GM23248 (cell line): ENCODE measurements at regions not wholly inside any gene's neighbourhood (a gene's known extent, or its start where the extent isn't known, plus 50 kb on each side); places are given as distances from the start of the nearest gene placed in this dataset.
A peak's percentile ranks its signal among the peaks of the same experiment; 100 is the strongest.

ENCODE experiments used
- DNase-seq: peaks from one replicate; pipeline ENCODE4 v3.0.0-alpha.2; 2015
- H2AFZ ChIP-seq: fragments of 200-600 bp; sonication (generic); 2 replicates; pipeline ENCODE4 v1.6.1; 2016; ENCODE audit warnings: antibody characterized with exemption
- H3F3A ChIP-seq: fragments of 200-600 bp; sonication (generic); 2 replicates; pipeline ENCODE4 v1.6.1; 2016; ENCODE audit warnings: mild to moderate bottlenecking, antibody characterized with exemption, mixed run types; ENCODE audit not compliant: insufficient read depth
- H3K27ac ChIP-seq: fragments of 200-600 bp; sonication (generic); 2 replicates; pipeline ENCODE4 v1.5.1; 2016; ENCODE audit warnings: mild to moderate bottlenecking
- H3K27me3 ChIP-seq: fragments of 200-600 bp; sonication (generic); replicated peaks from 2 replicates; pipeline ENCODE4 v1.6.1; 2016; ENCODE audit warnings: mild to moderate bottlenecking; ENCODE audit not compliant: insufficient read depth
- H3K36me3 ChIP-seq: fragments of 200-600 bp; sonication (generic); 2 replicates; pipeline ENCODE4 v1.6.1; 2016; ENCODE audit warnings: low read depth, mild to moderate bottlenecking
- H3K4me1 ChIP-seq: fragments of 200-600 bp; sonication (generic); 2 replicates; pipeline ENCODE4 v1.6.1; 2016; ENCODE audit warnings: mild to moderate bottlenecking; ENCODE audit not compliant: insufficient read depth
- H3K4me2 ChIP-seq: fragments of 200-600 bp; sonication (generic); one replicate; pipeline ENCODE4 v1.6.1; 2016; ENCODE audit warnings: mild to moderate bottlenecking; ENCODE audit not compliant: unreplicated experiment
- H3K4me3 ChIP-seq: fragments of 200-600 bp; sonication (generic); 2 replicates; pipeline ENCODE4 v1.5.1; 2016; ENCODE audit warnings: mild to moderate bottlenecking
- H3K79me2 ChIP-seq: fragments of 200-600 bp; sonication (generic); 2 replicates; pipeline ENCODE4 v1.6.1; 2016; ENCODE audit warnings: mild to moderate bottlenecking; ENCODE audit not compliant: insufficient read depth
- H3K9ac ChIP-seq: fragments of 200-600 bp; sonication (generic); 2 replicates; pipeline ENCODE4 v1.6.1; 2016; ENCODE audit warnings: mild to moderate bottlenecking
- H3K9me2 ChIP-seq: fragments of 200-600 bp; sonication (generic); 2 replicates; pipeline ENCODE4 v1.6.1; 2016; ENCODE audit warnings: mixed run types, mild to moderate bottlenecking, moderate library complexity; ENCODE audit not compliant: insufficient read depth
- H3K9me3 ChIP-seq: fragments of 200-600 bp; sonication (generic); one replicate; pipeline ENCODE4 v1.6.1; 2017; ENCODE audit warnings: low read depth
- H4K20me1 ChIP-seq: fragments of 200-600 bp; sonication (generic); 2 replicates; pipeline ENCODE4 v1.6.0; 2016; ENCODE audit not compliant: insufficient read depth
- EZH2 ChIP-seq: fragments of 200-600 bp; sonication (generic); IDR thresholded peaks from 2 replicates; pipeline ENCODE4 v1.6.1; 2018; ENCODE audit warnings: antibody characterized with exemption, mild to moderate bottlenecking; ENCODE audit not compliant: insufficient read depth, poor library complexity, severe bottlenecking
- EZH2phosphoT487 ChIP-seq: fragments of 200-600 bp; sonication (generic); IDR thresholded peaks from 2 replicates; pipeline ENCODE4 v1.6.1; 2018; ENCODE audit warnings: antibody characterized with exemption, moderate library complexity, mild to moderate bottlenecking, low read depth; ENCODE audit not compliant: insufficient read depth
- WGBS, 2 experiments: methylation state at CpG; one replicate each; pipeline ENCODE4 v1.1.6; 2015 to 2017; ENCODE audit warnings: low lambda C conversion rate in 2 of 2, low coverage in 1 of 2; ENCODE audit errors: missing lambda C conversion rate in 2 of 2; 5-methylcytosine and 5-hydroxymethylcytosine counted together
- in situ Hi-C: fragments of 300-500 bp; cut with MboI; formaldehyde crosslinking; loops from 2 replicates; pipeline ENCODE4 v1.15.0; 2020

- in situ Hi-C loops, result no loop called here
- Histone ChIP-seq H3K79me2 (peaks cover 33% of the 10 kb centered on the region), H3K4me3 (no peak overlapping the region), H3K27me3 (no peaks in the 10 kb centered on the region), H3F3A (no peaks in the 10 kb centered on the region), H2AFZ (no peak overlapping the region), H3K9me2 (no peaks in the 10 kb centered on the region), H3K9me3 (no peaks in the 10 kb centered on the region), H3K4me1 (peaks cover 14% of the 10 kb centered on the region), H4K20me1 (no peaks in the 10 kb centered on the region), H3K9ac (no peak overlapping the region), H3K36me3 (no peaks in the 10 kb centered on the region), H3K27ac (no peak overlapping the region), H3K4me2 (no peak overlapping the region)
- DNase-seq, result no peak
- no peak for TF ChIP-seq EZH2phosphoT487
- 75 to 80% methylated on average over 5 of the region's 5 CpGs for WGBS, 2 experiments
Observed at GRCh38 chrY:19053806-19054205, 280.3 kb upstream of the HSFY2 start.

GRCh38 chrY:19051021-19051420 is 277.5 kb upstream of the HSFY2 start:
- in situ Hi-C loops, result no loop called here
- peak; percentile 51 for DNase-seq

GRCh38 chrY:19042984-19043442 is 269.5 kb upstream of the HSFY2 start:
- TF ChIP-seq EZH2, result no peak
- Histone ChIP-seq H3K9ac (no peak overlapping the region), H3K4me1 (no peaks in the 10 kb centered on the region), H3K79me2 (0 out of 2 replicates have a peak, but pooled peaks cover 5% of the 10 kb centered on the region), H3K4me3 (no peak overlapping the region), H4K20me1 (no peaks in the 10 kb centered on the region), H3K27me3 (no peaks in the 10 kb centered on the region), H3K36me3 (no peaks in the 10 kb centered on the region), H2AFZ (no peak overlapping the region), H3F3A (no peaks in the 10 kb centered on the region), H3K9me2 (no peaks in the 10 kb centered on the region), H3K9me3 (no peaks in the 10 kb centered on the region), H3K4me2 (no peak overlapping the region), H3K27ac (no peak overlapping the region)
- DNase-seq, result no peak
- in situ Hi-C loops, result no loop called here
- 96 to 98% methylated on average over 15 to 26 of the region's 26 CpGs for WGBS, 2 experiments

More at GRCh38 chrY:19051021-19051420, 277.5 kb upstream of the HSFY2 start:
- Histone ChIP-seq H4K20me1 (no peaks in the 10 kb centered on the region), H3K9me3 (no peaks in the 10 kb centered on the region), H3K36me3 (no peaks in the 10 kb centered on the region), H3K9ac (no peak overlapping the region), H2AFZ (no peak overlapping the region), H3K4me2 (no peak overlapping the region), H3K4me1 (peaks cover 14% of the 10 kb centered on the region), H3K79me2 (peaks cover 41% of the 10 kb centered on the region), H3K27ac (peak overlapping the region; percentile 52), H3K4me3 (no peak overlapping the region), H3F3A (no peaks in the 10 kb centered on the region), H3K27me3 (no peaks in the 10 kb centered on the region), H3K9me2 (no peaks in the 10 kb centered on the region)
- WGBS, 2 experiments, result 48 to 49% methylated on average over 4 of the region's 4 CpGs
- no peak for TF ChIP-seq EZH2
- TF ChIP-seq EZH2phosphoT487, result no peak

GRCh38 chrY:19042306-19042958 is 268.9 kb upstream of the HSFY2 start:
- Histone ChIP-seq H3K4me1 (no peaks in the 10 kb centered on the region), H3K27ac (no peak overlapping the region), H3K9me3 (no peaks in the 10 kb centered on the region), H3K79me2 (0 out of 2 replicates have a peak, but pooled peaks cover under 1% of the 10 kb centered on the region), H2AFZ (no peak overlapping the region), H3K36me3 (no peaks in the 10 kb centered on the region), H3K4me2 (no peak overlapping the region), H3F3A (no peaks in the 10 kb centered on the region), H3K27me3 (no peaks in the 10 kb centered on the region), H3K9me2 (no peaks in the 10 kb centered on the region), H3K4me3 (no peak overlapping the region), H4K20me1 (no peaks in the 10 kb centered on the region), H3K9ac (no peak overlapping the region)
- DNase-seq, result no peak
- TF ChIP-seq EZH2 (no peak), EZH2phosphoT487 (no peak)
- 71 to 73% methylated on average over 12 of the region's 12 CpGs for WGBS, 2 experiments
- in situ Hi-C loops, result no loop called here

- Histone ChIP-seq H3K9ac (no peak overlapping the region), H3K4me1 (no peaks in the 10 kb centered on the region), H3K27ac (no peak overlapping the region), H4K20me1 (no peaks in the 10 kb centered on the region), H3K4me2 (no peak overlapping the region), H2AFZ (no peak overlapping the region), H3F3A (0 out of 2 replicates have a peak, but pooled peaks cover 5% of the 10 kb centered on the region), H3K9me3 (no peaks in the 10 kb centered on the region), H3K4me3 (no peak overlapping the region), H3K79me2 (0 out of 2 replicates have a peak, but pooled peaks cover 6% of the 10 kb centered on the region), H3K36me3 (no peaks in the 10 kb centered on the region), H3K9me2 (no peaks in the 10 kb centered on the region), H3K27me3 (no peaks in the 10 kb centered on the region)
- in situ Hi-C loops, result no loop called here
- WGBS, 2 experiments, result 99 to 100% methylated on average over 3 of the region's 3 CpGs
- no peak for DNase-seq
- TF ChIP-seq EZH2 (no peak), EZH2phosphoT487 (no peak)
Observed at GRCh38 chrY:19026631-19027030, 253.1 kb upstream of the HSFY2 start.
